ENCODE measurements at regions not wholly inside any gene's neighbourhood (a gene's known extent, or its start where the extent isn't known, plus 50 kb on each side); places are given as distances from the start of the nearest gene placed in this dataset.

DNA sequence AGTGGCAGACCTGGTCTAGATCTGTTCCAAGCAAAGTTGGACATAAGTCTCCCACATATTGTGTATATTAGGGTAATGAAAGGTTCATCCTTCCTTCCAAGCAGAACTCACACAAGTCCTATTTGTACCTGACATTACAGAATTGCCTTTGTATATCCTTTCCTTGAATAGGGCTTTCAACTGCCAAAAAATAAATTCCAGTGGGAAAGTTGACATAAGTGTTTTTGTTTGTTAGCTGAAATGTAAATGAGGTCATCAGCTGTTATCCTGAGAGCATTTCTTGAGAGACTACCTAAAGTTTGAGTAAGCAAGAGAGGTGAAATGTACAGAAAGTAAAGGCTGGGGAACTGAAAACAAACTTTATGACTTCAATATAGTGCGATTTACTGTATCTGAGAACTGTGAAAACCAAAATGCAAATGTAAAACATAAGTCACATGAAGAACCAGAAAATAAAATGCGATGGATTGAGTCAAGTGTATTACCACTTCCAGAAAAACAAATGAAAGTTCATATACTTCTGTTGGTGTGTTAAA lies 527.3 kb upstream of the SEMA3D start:
- DNase-seq (ENCODE audit: low read depth), result no peak
- TF ChIP-seq, protein P1, sequence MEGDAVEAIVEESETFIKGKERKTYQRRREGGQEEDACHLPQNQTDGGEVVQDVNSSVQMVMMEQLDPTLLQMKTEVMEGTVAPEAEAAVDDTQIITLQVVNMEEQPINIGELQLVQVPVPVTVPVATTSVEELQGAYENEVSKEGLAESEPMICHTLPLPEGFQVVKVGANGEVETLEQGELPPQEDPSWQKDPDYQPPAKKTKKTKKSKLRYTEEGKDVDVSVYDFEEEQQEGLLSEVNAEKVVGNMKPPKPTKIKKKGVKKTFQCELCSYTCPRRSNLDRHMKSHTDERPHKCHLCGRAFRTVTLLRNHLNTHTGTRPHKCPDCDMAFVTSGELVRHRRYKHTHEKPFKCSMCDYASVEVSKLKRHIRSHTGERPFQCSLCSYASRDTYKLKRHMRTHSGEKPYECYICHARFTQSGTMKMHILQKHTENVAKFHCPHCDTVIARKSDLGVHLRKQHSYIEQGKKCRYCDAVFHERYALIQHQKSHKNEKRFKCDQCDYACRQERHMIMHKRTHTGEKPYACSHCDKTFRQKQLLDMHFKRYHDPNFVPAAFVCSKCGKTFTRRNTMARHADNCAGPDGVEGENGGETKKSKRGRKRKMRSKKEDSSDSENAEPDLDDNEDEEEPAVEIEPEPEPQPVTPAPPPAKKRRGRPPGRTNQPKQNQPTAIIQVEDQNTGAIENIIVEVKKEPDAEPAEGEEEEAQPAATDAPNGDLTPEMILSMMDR (IDR thresholded peaks at IDR 0.05; ENCODE audit: insufficient read depth, low read depth, low read length, missing control alignments), result no peak
- H3K4me3 ChIP-seq (ENCODE audit: low read length), result no peak overlapping the region

DNA sequence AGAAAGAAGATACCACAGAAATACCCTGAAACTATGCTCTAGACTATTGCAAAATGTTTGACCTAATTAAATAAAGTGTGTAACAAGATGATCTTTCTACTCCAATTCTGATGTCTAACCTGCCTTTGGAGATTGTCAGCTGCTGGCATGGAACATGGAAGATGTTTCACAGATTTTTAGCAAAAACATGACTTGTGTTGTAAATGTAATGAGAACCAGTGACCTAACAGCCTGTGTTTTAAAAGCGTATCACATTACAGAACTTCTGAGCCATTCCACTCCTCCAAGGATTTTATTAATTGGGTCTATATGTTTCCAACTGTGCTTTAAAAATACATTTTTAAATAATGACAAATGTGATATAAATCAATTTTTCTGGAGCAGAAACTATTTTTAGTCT lies 526.3 kb upstream of the SEMA3D start:
- DNase-seq (ENCODE audit: low read depth), result no peak
- TF ChIP-seq, protein P1 (IDR thresholded peaks at IDR 0.05; ENCODE audit: insufficient read depth, low read depth, low read length, missing control alignments), result no peak
- H3K4me3 ChIP-seq (ENCODE audit: low read length), result no peak overlapping the region

DNA sequence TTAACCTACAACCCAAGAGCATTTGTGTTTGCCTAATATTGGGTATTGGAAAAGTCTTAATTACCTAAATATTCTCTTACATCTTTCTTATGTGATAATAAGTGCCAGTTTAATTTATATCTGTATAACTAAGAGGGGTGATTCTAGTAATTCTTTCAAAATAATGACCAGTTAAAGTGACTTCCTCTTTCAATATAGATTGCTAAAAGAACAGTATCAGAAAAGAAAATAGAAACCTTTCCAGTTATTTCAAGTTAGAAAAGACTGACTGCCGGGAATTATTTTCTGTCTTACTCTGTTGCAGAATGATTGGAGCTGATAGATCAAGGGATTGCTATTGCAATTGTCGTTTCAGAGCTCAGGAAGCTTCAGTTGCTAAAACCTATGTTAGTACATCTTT lies 525.0 kb upstream of the SEMA3D start:
- TF ChIP-seq, protein P1 (IDR thresholded peaks at IDR 0.05; ENCODE audit: insufficient read depth, low read depth, low read length, missing control alignments), result no peak
- DNase-seq (ENCODE audit: low read depth), result no peak
- no peak overlapping the region for H3K4me3 ChIP-seq (ENCODE audit: low read length)

DNA sequence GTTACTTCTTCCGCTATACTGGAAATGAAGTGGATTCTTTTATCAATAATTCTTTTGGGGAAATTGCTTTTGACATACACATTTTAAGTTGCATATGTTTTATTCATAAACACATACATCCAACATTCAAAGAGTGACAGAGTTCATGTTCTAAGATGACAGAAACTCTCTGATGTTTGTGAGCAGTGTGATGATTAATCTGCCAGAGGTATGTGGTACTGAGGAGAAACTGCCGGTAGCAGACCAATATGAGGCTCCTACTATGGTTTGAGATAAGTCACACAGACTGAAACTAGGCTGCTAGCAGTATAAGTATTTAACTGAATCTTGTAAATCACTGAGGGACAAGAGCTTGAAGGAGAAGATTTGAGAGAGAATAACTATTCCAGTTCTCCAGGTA lies 524.1 kb upstream of the SEMA3D start:
- H3K4me3 ChIP-seq (ENCODE audit: low read length), result no peak overlapping the region
- DNase-seq (ENCODE audit: low read depth), result peak; percentile 9
- TF ChIP-seq, protein P1 (IDR thresholded peaks at IDR 0.05; ENCODE audit: insufficient read depth, low read depth, low read length, missing control alignments), result no peak

DNA sequence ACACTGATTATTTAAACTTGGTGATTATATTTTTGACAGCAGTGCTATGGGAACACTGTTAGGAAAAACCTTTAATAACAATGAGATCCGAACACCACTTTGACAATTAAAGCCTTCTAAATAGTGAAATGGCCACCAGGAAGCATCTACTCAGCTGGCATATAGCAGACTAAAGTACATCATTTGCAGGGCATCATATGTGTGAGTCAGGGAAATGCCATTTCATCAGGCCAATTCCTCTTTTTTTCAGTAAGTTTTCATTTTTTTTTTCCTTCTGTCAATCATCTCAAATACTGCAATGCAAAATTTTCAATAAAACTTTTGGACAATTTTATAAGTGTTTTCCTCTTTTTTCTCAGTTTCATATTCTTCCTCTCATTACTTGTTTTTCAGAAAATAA lies 521.4 kb upstream of the SEMA3D start:
- TF ChIP-seq, protein P1 (IDR thresholded peaks at IDR 0.05; ENCODE audit: insufficient read depth, low read depth, low read length, missing control alignments), result no peak
- H3K4me3 ChIP-seq (ENCODE audit: low read length), result no peak overlapping the region
- no peak for DNase-seq (ENCODE audit: low read depth)

DNA sequence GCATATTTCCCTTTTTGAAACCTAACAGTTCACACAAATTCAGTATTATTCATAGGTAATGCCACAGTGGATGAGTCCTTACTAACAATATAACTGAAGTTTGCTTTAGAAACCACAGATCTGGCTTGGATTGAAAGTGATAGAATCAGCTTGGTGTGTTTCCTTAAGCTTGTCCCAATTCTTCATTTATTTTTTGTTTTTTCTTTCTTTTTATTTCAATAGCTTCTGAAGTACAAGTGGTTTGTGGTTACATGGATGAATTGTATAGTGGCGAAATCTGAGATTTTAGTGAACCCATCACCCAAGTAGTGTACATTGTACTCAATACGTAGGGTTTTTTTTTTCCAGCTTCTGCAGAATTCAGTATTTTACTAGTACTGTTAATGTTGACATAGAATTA lies 518.2 kb upstream of the SEMA3D start:
- no peak overlapping the region for H3K4me3 ChIP-seq (ENCODE audit: low read length)
- TF ChIP-seq, protein P1 (IDR thresholded peaks at IDR 0.05; ENCODE audit: insufficient read depth, low read depth, low read length, missing control alignments), result no peak
- no peak for DNase-seq (ENCODE audit: low read depth)

DNA sequence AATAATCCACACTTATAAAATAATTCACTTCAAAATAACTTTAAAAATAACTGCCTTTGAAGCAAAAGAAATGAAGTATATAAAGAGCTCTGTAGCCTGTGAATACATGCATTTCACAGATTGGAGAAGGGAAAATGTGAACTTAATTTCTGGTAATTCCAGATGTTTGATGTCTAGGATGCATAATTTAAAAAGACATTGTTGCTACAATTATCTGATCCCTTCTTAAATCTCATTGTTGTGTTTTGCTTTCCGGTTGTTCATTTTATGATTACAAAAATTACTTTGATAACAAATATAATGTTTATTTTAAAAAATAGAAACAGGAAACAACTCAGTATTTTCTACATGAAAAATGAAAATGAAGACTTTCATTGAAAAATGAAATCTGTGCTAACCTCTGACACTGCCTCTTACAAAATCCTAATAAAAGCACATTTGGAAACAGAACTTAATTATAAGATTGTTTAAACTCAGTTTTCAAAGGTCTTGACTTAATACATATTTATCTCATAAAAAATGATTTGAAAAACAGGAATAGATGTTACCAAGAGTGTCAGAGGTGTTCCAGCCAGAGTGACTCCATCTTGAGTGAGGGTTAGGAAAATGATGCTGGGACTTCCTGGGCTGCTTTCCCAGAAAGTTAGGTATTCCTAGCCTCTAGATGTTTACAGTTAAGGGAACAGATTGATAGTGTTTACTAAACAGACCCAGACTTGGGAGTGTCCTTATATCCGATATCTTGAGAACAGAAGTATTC lies 516.6 kb upstream of the SEMA3D start:
- TF ChIP-seq, protein P1 (IDR thresholded peaks at IDR 0.05; ENCODE audit: insufficient read depth, low read depth, low read length, missing control alignments), result no peak
- no peak overlapping the region for H3K4me3 ChIP-seq (ENCODE audit: low read length)
- no peak for DNase-seq (ENCODE audit: low read depth)

Data from epithelial cell of esophagus (primary cell).